Nucleus accumbens (tissue), 56 donors: ENCODE measurements at regions not wholly inside any gene's neighbourhood (a gene's known extent, or its start where the extent isn't known, plus 50 kb on each side); places are given as distances from the start of the nearest gene placed in this dataset.
"Not testable (repeated sequence)": the region's sequence is repeated elsewhere in the genome, so short reads cannot be mapped to it uniquely, and the experiment has no call there.

Experiments used
- DNase-seq, 56 donors: peaks; one replicate each; lab custom pipeline; 2025; lab: John Stamatoyannopoulos, UW

DNA sequence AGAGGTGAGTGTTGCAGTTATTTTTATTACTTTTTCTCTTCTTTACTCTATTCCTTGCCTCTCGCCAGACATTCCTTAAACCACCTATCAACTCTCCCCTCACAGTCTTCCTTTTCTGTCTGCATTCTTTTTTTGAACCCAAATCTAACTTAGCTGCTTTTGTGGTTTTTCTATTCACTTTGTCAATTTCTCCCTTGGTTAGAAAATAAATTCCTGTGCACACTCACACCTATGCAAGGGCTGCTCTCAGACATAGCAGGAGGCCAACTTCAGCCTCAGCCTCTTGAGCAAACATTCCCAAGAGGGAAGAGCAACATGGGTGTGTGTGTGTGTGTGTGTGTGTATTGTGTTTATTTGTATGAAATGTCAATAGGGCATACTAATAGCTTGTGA, 808.6 kb downstream of the RNF144A start:
- DNase-seq: no peak

DNA sequence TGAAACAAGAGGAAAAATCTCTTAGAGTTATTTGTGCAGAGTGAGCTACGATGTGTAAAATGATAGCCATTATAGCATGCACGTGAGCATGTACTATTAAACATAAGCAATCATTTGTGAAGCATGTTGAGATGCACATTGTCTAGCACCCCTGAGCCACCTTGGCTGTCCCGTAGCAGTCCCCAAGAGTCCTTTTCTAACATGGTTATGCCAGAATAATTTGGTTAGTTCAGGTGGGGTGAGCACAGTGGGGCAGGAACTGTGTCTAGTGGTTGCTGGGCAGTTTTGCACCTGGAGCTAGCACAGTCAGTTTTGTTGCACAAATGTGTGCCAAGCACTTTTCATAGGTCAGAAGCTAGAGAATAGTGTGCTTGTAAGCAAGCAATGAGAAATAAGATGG, 809.8 kb downstream of the RNF144A start:
- DNase-seq: no peak

DNA sequence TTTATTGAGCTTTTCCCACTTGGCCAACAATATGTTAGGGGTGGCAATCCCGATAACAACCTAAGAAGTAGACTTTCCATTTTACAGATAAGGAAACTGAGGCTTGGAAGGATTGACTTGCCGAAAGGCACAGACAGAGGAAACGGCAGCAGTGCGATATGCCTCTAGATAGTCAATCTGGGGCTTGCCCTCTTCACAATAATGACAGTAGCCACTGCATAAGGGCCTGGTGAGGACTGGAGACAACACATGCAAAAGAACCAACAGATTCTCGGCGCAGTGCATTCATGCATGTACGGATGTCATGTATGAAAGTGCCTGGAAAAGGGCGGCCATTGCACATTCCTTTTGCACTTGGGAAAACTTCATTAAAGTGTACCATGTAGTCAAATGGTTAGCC, 811.2 kb downstream of the RNF144A start:
- no peak for DNase-seq

DNA sequence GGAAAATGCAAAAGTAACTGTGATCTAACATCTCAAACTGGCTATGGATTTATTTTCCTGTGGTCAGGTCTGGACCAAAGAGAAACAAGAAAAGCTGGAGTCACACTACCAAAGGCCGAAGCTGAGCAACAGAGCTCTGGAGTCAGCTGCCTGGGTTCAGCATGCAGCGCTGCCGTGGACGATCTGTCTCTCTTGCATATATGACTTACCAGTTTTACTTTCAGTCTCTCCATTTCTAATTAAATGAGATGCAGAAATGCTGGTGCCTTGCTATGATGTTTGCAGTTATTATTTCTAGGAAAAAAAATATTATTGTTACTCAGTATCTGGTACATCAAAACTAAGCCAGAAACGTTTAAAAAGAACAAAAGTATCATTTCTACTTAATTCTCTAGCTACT, 813.2 kb downstream of the RNF144A start:
- no peak for DNase-seq

DNA sequence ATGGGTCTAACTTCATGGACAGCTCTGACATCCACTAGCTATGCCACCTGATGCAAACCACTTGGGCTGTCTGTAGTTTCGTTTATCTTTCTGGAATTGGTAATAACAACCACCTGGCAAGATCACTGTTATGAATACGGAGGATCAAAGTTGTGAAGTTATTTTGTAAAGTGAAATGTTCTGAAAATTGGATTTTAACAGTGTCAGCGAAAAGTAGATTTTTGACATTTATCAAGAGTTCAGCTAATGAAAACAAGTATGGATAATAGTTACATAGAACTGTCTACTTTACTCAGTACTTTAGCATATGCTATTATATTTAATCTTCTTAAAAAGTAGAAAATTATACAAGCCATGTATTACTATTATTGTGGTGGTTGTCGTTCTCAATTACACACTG, 813.8 kb downstream of the RNF144A start:
- no peak for DNase-seq

DNA sequence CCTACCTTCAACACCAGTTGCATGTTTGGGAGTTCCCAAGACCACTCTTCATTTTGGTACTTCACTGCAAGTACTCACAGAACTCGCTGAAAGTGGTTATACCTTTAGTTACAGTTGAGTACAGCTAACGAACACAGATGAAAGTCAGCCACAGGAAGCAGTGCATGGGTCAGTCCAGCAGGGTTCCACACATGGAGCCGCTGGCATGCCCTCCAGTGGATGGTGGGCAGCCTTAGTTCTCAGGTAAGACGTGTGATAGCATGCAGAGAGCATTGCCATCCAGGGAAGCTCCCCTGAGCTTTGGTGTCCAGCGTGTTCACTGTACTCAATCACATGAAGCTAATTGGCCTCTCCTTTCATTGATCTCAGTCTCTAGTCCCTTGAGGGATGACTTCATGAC, 815.3 kb downstream of the RNF144A start:
- no peak for DNase-seq

DNA sequence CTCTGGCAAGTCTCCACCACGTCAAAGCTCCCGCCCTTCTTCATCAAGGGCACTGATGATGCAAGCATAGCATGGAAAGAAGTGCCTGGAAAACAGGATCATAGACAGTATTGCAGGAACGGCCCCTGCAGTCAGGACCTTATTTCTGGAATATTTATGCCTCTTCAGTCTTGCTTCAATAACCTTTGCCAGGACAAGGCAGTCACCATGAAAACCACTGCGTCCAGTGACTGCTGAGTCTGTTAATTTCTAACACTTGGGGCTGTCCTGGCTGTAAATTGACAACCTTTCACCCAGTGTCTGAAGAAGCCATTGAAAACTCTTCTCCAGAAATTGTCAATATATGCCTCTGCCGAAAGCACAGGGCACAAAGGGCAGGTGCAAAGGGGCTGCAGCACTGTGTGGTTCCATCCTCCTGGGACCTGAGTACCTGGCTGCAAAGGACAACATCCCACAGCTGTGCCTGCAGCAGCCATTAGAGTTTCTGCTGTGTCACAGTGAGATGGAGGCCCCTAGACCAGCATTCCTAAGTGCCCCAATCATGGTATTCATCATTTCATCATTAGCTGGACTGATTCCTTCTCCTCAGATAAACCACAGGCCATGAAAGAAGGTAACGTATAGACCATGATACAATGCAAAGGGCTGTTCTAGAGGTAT, 819.6 kb downstream of the RNF144A start:
- DNase-seq: no peak

DNA sequence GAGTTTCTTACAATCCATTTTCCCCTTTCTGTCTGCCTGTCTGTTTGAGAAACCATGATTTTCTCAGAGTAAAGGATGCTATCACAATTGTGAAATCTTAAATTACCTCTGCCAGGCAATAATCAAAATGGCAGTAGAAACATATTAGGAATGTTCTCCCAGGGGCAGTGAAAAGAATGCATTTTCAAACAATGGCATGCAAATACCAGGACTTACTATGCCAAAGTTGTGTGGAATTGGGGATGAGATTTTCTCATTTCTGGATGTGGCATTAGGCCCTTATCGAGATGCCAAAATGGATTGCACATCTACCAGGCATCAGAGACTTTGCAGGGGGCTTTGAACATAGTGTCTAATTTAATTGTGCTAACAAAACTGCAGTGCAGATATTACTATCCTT, 821.4 kb downstream of the RNF144A start:
- no peak for DNase-seq

DNA sequence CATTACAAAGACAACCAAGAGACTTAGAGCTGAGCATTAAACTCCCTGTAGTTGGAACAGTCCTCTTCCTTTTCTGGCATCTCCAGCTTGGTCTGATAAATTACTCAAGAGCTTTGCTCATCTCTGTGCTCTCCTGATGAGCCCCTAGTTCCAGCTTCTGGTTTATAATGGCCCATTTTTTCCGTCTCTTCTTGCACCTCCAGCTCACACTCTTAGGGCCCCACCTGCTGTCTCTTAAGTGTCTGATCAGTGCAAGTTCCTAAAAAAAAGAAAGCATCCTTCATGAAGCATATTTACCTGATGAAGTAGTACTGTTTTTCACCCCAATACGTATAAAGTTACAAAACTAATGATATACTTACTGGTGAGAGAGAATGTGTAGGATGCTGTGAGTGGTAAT, 822.9 kb downstream of the RNF144A start:
- DNase-seq: no peak

DNA sequence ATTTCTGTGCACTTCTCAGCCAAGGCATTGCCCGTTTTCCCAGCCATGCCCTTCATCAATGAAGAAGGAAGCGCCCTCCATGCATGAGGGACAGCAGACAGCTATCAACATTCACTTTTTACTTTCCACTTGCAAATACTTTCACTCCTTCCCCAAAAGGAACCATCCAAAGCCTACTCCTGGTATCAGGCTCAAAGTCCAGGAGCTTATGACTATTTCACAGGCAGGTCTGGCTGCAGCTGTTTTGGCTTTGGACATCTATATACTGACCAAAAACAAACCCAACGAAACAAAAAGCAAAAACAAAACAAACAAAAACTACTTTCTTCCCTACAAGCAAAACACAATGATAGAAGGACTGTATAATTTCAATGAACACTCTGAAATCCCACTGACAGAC, 825.1 kb downstream of the RNF144A start:
- no peak for DNase-seq

DNA sequence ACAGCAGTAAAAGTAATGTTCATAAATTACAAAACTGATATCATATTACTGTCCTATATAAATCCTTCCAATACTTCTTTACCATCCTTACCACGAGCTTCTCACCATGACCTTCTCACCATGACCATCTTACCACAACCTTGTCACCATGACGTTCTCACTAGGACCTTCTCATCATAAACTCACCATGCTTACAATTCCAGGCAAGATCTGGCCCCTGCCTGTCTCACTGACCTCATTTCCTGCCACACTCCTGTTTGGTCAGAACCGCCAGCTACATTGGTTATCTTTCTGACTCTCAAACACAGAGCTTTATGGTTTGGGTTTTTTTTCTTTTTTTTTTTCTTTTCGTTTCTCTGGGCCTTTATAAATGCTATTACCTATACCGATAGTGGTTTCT, 827.6 kb downstream of the RNF144A start:
- no peak for DNase-seq

DNA sequence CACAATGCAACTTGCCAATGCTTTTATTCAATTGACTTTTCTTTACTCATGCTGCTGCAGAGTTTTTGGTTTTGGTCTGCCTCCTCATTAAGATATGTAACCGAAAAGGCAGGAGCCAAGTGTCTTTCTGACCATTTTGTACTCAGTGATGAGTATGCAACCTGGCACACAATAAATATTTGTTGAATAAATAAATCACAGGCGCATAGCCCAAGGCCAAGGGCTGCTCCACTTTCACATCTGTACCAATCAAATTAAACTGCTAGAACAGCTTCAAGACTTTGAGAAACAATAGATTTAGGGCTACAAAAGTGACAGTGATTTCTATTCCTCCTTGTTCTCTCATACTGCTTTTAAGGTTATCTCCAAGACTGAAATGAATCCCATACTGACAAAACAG, 828.2 kb downstream of the RNF144A start:
- no peak for DNase-seq

DNA sequence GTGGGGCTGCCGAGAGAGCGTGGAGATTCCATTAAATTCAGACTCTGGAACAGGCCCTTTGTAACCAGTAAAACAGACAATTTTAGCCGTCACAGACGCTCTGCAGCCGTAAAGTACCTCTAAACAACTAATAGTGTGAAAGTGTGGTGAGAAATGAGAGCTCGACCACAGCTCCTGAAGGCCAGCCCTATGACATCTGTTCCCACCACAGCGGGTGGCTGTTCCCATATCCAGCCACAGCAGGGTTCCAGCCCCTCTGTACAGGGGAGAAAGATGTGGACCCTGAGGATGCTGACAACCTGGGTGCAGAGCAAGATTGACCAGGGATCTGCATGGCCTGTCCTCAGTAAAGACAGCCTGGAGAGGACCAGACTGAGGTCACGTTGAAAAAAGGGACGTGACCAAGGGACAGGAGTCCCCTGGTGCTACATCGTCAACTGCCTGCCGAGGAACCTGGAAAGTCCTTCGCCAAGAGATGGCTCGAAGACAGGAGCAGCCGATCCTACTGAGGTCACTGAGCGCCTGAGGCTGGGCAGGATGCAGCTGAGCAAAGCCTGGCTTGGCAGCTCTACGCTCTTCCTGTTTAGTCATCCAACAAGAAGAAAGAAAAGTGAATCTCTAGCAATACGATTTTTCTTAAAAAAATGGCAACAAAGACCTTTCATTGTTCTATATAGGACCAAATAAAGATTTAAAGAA, 831.7 kb downstream of the RNF144A start:
- no peak for DNase-seq

DNA sequence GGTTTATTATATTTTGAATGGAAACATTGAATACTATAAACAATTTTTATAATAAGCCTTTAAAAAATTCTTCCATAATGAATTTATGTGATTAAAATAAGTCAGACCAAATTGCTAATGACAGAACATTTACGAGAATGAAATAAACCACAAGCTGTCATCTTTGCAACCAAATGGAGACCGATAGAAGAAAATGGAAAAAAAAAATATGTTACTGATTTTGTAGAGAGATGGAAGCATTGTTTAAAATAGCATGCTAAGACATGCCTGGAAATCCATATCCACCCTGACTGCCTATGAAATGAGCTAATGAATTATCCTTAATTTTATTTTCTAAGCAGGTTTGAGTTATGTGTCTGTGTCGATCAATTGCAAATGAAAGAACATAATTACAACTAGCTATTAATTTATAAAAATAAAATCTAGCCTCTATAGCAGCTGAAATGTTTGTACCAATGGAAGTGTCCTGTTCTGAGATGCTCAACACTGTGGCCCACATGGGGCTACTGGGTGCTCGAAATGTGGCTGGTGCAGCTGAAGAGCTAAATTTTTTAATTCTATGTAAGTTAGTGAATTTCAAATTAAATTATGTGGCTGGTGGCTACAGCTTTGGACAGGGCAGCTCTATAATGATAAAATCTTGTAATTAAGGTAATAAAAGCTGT, 832.8 kb downstream of the RNF144A start:
- no peak for DNase-seq

DNA sequence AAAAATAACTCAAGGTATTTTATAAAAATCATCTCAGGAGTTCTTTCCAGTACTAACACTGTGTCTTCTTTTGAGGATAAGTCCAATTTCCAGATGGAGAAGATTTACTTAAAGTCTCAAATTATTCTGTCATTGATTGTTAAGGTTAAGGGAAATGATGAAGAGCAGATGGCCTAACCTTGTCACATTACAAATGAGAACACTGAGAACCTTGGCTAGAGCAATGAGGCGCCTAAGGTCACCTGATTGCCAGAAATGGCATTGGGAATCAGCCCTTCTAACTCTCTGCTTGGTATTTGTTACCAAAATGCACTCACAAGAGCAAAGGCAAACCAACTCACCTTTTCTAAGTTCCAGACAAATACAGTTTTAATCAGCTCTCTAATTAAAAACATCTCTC, 835.1 kb downstream of the RNF144A start:
- no peak for DNase-seq

DNA sequence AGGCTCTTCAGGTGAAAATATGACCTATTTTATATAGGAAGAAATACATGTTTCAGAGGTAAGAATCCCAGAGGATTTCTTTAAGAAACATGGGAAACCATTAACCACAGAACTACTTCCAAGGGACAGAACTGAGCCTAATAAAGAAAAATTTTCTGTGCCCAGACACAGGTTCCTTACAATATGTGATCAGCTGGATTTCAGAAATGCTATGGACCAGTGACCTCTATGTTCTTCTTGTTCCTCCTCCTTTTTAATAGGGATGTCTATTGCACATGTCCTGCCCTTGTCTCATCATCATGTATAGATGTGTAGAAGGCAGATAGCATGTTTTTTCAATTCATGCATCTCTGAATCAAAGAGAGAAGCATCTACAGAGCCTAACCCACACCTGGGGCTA, 836.6 kb downstream of the RNF144A start:
- no peak for DNase-seq

DNA sequence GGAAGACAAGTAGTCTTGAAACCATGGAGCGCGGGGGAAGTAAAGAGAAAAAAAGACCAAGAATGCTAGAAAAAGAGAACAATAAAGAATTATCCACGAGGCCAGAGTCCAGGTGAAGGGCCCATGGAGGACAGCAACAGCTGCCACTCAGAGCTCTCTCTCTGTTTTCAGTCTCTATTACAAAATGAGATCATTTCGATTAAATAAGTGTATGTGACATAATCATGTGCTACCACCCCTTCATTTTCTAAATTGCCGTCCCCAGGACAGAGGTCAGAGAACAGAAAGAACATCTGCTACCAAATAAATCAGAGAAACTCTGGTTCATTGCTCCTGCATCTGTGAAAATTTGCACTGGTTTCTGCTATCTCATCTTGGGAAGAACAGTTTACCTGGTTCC, 838.7 kb downstream of the RNF144A start:
- no peak for DNase-seq

DNA sequence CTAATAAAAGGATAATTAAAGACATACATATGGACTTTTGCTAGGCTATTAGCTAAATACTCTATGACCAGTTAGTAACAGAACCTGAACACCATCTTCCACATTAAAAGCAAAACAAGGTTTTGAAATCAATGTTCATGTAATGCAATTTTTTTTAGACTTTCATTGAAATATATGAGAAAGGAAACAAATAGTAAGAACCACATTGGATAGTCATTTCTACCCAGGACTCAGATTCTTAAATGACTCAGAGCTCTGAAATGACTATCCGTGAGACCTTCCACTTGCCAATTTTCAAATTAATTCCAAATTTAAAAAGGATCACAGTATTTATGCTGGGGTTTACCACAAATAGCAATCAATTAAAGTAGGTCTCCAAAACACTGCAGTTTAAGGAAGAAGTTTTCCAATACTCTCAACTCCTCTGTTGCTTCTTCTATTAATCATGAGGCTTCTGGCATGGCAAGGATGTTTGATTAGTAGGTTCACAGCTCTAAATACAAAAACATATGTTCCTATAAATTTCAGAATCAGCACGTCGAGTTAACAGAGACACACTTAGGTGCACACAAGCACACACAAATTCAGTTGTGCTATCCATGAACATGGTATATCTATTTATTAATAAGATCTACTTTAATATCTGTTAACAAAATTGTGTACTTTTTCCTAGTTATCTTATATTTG, 841.0 kb downstream of the RNF144A start:
- DNase-seq: no peak

DNA sequence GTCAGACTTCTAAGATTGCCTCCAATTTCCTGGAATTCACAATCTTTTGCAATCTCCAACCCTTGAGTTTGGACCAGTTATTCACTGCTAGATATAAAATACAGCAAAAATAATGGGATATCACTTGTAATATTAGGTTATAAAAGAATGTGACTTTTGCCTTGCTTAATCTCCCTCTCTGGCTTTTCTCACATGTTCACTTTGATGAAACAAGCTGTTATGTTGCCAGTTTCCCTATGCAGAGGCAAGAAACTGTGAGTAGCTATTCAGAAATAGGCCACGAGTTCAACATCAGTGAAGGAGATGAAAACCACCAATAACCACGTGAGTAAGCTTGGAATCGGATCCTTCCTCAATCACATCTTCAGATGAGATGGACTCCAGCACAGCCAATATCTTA, 842.7 kb downstream of the RNF144A start:
- DNase-seq: no peak

DNA sequence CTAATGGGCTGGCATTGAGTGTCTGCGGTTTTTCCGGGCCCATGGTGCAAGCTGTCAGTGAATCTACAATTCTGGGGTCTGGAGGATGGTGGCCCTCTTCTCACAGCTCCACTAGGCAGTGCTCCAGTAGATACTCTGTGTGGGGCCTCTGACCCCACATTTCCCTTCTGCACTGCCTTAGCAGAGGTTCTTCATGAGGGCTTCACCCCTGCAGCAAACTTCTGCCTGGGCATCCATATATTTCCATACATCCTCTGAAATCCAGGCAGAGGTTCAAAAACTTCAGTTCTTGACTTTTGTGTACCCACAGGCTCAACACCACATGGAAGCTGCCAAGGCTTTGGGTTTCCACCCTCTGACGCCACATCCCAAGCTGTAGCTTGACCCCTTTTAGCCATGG, 846.2 kb downstream of the RNF144A start:
- DNase-seq: not testable (repeated sequence)

DNA sequence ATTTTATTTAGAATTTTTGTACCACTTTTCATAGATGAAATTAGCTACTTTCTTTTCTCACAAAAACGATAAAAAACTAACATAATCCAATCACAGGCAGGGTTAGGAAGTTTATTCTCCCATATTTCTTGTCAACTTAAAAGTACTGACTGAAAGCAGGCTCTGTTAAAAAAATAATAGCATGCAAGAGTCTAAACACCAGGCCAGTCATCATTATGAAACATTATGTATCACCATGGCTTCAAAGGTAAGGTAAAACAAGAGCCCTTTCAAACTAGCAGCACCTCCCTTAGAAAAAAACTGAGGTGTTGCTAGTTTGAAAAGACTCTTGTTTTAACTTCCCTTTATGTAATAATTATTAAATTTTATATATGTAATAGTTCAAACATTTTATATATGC, 848.0 kb downstream of the RNF144A start:
- DNase-seq: no peak
